Colonic mucosa (tissue), 4 donors: ENCODE measurements at regions not wholly inside any gene's neighbourhood (a gene's known extent, or its start where the extent isn't known, plus 50 kb on each side); places are given as distances from the start of the nearest gene placed in this dataset.

Experiments used
- DNase-seq: peaks from one replicate; pipeline ENCODE4 v3.0.0-alpha.2; 2020
- H3K27ac ChIP-seq: fragments of 200-600 bp; one replicate; pipeline ENCODE4 v1.8.0; 2021
- H3K27me3 ChIP-seq: fragments of 200-600 bp; one replicate; pipeline ENCODE4 v1.8.0; 2021
- H3K36me3 ChIP-seq: fragments of 200-600 bp; one replicate; pipeline ENCODE4 v1.8.0; 2021
- H3K4me1 ChIP-seq: fragments of 200-600 bp; one replicate; pipeline ENCODE4 v1.8.0; 2021; ENCODE audit warnings: mild to moderate bottlenecking
- H3K4me3 ChIP-seq: fragments of 200-600 bp; one replicate; pipeline ENCODE4 v1.8.0; 2021
- H3K9ac ChIP-seq, 2 donors: one replicate each; pipeline ENCODE4 v1.7.0; 2013; ENCODE audit warnings: control low read depth in 2 of 2, low read depth in 2 of 2, low read length in 2 of 2
- H3K9me3 ChIP-seq: fragments of 200-600 bp; one replicate; pipeline ENCODE4 v1.8.0; 2021
- CTCF ChIP-seq: fragments of 200-600 bp; IDR thresholded peaks from one replicate; pipeline ENCODE4 v1.8.0; 2022; ENCODE audit warnings: antibody characterized with exemption, mild to moderate bottlenecking
- intact Hi-C: fragments of 100-400 bp; cut with DNase I; formaldehyde crosslinking; loops from one replicate; pipeline ENCODE4 v1.14.1; 2022
- donor health status: healthy.
- donor health status: DM: no; HTN: no; CAD: no.
- donor health status: DM: no; HTN: no; CAD: no.

- Histone ChIP-seq H3K4me1 (no peaks in the 10 kb centered on the region), H3K27ac (no peak overlapping the region), H3K9ac (no peak overlapping the region), H3K27me3 (no peaks in the 10 kb centered on the region), H3K36me3 (no peaks in the 10 kb centered on the region), H3K4me3 (no peak overlapping the region), H3K9me3 (no peaks in the 10 kb centered on the region)
- intact Hi-C loops, result no loop called here
- no peak for TF ChIP-seq CTCF
- no peak for DNase-seq
Observed at GRCh38 chr7:21067216-21067615, 280.5 kb upstream of the SP8 start.

- no peak overlapping the region for H3K4me3 ChIP-seq
- no peaks in the 10 kb centered on the region for H3K9me3 ChIP-seq
- no peak for DNase-seq
- no peak for TF ChIP-seq CTCF
- no peak overlapping the region for H3K27ac ChIP-seq
- no peaks in the 10 kb centered on the region for H3K36me3 ChIP-seq
- no peaks in the 10 kb centered on the region for H3K4me1 ChIP-seq
- intact Hi-C loops, result no loop called here
- no peaks in the 10 kb centered on the region for H3K27me3 ChIP-seq
- no peak overlapping the region for H3K9ac ChIP-seq
Observed at GRCh38 chr7:21070571-21071090, 283.9 kb upstream of the SP8 start.

GRCh38 chr7:21071561-21072501 lies 285.1 kb upstream of the SP8 start:
- H3K4me1 ChIP-seq, result no peaks in the 10 kb centered on the region
- H3K9ac ChIP-seq, result no peak overlapping the region
- intact Hi-C loops, result no loop called here
- DNase-seq, result no peak
- H3K27ac ChIP-seq, result no peak overlapping the region
- no peaks in the 10 kb centered on the region for H3K36me3 ChIP-seq
- H3K4me3 ChIP-seq, result no peak overlapping the region
- H3K9me3 ChIP-seq, result no peaks in the 10 kb centered on the region
- TF ChIP-seq CTCF, result no peak
- no peaks in the 10 kb centered on the region for H3K27me3 ChIP-seq

- Histone ChIP-seq H3K27me3 (no peaks in the 10 kb centered on the region), H3K27ac (peak overlapping the region; percentile 16), H3K36me3 (no peaks in the 10 kb centered on the region), H3K4me1 (no peaks in the 10 kb centered on the region), H3K9ac (no peak overlapping the region), H3K9me3 (no peaks in the 10 kb centered on the region), H3K4me3 (no peak overlapping the region)
- intact Hi-C loops, result no loop called here
- peak; percentile 83 for DNase-seq
- no peak for TF ChIP-seq CTCF
Observed at GRCh38 chr7:21076054-21076453, 289.4 kb upstream of the SP8 start.

GRCh38 chr7:21076574-21076973 lies 289.9 kb upstream of the SP8 start:
- Histone ChIP-seq H3K4me3 (no peak overlapping the region), H3K36me3 (no peaks in the 10 kb centered on the region), H3K27ac (peak overlapping the region; percentile 16), H3K9ac (no peak overlapping the region), H3K4me1 (no peaks in the 10 kb centered on the region), H3K27me3 (no peaks in the 10 kb centered on the region), H3K9me3 (no peaks in the 10 kb centered on the region)
- peak; percentile 60 for DNase-seq
- intact Hi-C loops, result no loop called here
- no peak for TF ChIP-seq CTCF
